GM18867 (cell line): ENCODE measurements at regions not wholly inside any gene's neighbourhood (a gene's known extent, or its start where the extent isn't known, plus 50 kb on each side); places are given as distances from the start of the nearest gene placed in this dataset.

ENCODE experiments used
- ATAC-seq: cut with Tn5 transposase; IDR thresholded peaks from one replicate; pipeline ENCODE4 v1.9.1; 2021; ENCODE audit warnings: mild to moderate bottlenecking, moderate library complexity; ENCODE audit not compliant: unreplicated experiment

DNA sequence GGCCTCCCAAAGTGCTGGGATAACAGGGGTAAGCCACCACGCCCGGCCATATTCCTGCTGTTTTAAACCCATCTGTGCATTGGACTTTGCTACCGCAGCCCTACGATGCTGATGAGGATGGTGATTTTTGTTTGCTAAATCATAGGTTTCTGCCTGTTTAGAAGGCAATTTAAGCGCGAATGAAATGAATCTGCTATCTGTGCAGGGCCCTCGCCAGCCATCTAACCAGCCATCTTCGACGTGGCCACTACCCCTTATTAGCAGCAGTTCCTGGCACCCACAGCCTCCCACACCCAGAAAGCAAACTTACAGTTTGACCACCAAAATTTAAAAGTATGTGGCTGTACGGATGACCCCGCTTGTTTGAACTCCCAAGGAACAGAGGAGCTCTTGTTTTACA is 178.5 kb downstream of the SHOX start:
- no peak for ATAC-seq

DNA sequence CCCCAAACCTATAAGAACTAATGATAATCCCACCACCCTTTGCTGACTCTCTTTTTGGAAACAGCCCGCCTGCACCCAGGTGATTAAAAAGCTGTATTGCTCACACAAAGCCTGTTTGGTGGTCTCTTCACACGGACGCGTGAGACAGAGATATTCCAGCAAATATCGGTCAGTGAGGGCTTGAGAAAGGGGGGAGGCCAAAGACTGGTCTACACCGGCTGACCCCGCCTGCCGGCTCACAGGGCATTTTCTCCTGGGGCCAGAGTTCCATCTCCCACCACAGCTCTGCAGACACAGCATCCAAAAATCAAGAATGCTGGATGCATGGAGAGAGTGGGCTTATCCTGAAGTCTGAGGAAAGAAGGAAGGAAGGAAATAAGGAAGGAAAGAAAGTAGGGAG is 176.0 kb downstream of the SHOX start:
- no peak for ATAC-seq

DNA sequence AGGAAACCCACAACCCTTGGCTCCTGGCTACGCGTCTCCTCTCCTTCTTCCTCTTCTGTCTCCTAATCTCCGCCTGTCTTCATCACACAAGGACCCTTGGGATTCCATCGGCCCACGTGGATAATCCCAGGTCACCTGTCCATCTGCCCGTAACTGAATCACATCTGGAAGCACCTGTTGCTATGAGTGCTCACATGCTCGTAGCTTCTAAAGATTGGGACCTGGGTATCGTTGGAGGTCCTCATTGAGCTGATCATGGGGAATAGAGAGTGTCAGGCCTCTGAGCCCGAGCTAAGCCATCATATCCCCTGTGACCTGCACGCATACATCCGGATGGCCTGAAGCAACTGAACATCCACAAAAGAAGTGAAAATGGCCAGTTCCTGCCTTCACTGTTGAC is 175.4 kb downstream of the SHOX start:
- no peak for ATAC-seq

DNA sequence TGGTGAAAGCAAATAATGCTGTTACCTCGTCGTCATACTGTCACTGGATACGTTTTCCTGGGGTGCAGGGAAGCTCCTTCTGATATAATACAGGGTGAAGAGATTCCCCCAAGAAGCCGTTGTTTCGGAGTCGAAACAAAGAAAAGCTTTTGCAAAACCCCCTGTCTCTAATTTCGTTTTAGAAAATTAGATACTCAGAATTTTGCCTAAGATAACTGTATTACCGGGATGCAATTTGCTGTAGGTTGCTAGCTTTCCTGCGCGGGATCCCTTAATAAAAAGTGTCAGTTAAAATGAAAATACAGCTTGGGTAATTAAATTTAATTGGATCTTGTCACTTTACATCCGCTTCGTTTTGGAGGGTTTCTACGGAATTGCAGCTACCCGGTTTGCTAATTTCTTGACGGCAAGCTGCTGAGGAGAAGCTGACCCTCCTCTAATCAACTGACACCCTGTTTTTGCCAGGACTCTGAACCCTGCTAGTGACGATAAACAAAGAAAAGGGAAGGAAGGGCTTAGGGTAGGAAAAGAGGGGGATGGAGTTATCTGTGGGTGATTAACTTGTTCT is 174.6 kb downstream of the SHOX start:
- ATAC-seq: no peak

DNA sequence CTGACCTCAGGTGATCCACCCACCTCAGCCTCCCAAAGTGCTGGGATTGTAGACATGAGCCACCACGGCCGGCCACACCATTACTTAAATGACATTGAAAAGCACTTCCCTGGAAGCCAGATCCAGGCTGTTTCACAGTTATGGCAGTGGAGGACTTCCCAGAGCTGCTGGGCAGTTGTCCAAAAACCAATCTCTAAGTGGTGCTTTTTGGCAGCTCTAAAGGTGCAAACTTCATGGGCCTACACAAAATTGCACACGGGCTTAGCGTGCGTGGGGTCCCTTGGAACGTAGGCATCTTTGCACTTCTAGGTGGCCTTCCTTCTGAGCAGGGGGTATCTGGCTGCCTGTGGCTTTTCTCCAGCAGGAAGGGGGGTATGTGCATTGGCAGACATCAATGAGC is 172.3 kb downstream of the SHOX start:
- no peak for ATAC-seq

DNA sequence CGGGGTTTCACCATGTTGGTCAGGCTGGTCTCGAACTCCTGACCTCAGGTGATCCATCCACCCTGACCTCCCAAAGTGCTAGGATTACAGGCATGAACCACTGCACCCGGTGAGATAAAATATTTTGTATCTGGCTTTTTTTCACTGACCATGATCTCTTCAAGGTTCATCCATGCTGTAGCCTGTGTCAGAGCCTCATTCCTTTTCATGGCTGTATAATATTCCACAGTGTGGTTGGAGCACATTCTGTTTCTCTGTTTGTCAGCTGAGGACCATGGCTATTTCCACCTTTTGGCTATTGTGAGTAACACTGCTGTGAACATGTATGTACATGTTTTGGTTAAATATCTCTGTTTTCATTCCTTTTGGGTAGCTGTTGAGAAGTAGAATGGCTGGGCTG is 169.2 kb downstream of the SHOX start:
- no peak for ATAC-seq

DNA sequence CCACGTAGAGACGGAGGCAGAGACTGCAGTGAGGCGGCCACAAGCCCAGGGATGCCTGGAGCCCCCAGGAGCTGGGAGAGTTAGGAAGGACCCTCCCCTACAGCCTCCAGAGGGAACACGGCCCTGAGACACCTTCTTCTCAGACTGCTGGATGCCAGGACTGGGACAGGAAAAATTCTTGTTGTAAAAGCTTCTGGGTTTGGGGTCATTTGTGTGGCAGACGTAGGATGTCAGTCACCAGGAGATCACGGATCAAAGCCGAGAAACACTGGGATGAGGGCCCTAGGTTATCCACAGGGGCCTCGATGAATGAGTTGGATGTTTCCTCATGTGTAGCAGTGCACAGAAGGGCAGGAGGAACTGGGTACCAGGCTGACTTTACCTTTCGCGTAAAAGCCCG is 163.7 kb downstream of the SHOX start:
- ATAC-seq: no peak

DNA sequence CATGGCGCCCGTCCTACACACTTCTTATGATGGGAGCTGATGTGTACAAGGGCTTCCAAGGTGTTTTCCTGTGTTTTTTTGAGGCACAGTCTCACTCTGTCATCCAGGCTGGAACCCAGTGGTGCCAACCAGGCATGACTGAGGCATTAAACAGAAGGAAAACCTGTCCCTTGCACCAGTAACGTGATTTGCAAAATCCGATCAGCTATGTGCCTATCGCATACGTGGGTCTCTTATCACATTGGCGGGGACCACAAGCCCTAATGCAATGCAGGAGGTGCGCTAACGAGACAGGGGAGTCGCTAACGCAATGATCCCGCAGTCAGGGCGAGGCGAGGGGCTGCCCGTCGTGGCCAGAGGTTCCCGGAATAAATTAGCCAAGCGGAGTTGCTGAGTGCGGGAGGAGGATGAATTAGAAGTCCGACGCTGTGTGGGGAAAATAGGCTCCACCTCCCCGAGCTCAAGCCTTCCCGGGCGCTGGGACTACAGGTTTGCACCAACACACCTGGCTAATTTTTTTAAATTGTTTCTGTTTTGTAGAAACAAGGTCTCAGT is 162.7 kb downstream of the SHOX start:
- ATAC-seq: no peak

DNA sequence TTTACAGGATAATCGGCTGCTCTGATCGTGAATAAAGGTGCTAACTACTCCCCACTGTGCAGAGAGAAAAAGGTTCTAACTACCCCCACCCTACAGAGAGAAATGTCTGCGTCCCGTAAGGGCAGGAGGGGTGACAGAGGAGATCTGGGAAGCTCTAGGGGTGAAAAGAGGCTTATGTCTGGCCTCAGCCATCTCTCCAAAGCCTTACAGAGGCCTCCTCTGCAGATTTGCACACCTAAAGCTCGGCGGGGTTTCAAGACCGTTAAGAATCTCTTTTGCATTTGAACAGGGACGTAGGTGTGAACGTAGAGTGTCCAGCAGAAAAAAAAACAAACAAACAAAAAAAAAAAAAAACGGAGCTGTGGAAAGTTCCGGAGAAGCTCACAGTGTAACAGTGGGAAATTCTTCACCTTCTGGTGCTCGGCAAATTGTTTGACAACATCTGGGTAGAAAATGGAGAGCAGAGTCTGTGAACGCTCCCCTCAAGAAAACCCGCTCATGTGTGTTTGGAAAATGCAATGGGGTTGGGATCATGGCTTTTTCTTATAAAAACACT is 161.0 kb downstream of the SHOX start:
- ATAC-seq: no peak

DNA sequence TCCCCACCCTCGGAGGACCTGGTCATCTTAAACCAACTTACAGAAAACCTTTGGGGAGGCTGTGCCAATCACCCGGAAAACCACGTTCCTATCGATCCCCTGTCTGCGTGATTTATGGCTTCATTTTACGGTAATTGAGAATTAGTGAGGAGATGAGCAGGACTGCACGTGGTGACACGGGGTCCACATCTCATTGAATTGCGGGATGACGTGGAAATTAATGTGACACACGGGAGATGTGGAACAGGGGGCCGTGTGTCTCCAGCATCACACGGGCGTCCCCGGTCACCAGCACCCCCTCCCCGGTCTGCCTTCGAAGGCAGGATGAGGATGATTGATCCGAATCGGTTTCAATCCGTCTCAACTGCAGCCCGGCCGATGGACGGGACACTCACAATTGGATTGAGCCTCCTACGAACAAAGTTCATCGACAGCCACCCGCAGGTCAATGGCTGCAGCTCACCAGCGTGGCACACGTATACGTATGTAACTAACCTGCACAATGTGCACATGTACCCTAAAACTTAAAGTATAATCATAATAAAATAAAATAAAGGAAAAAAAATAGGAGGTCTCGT is 160.3 kb downstream of the SHOX start:
- no peak for ATAC-seq

DNA sequence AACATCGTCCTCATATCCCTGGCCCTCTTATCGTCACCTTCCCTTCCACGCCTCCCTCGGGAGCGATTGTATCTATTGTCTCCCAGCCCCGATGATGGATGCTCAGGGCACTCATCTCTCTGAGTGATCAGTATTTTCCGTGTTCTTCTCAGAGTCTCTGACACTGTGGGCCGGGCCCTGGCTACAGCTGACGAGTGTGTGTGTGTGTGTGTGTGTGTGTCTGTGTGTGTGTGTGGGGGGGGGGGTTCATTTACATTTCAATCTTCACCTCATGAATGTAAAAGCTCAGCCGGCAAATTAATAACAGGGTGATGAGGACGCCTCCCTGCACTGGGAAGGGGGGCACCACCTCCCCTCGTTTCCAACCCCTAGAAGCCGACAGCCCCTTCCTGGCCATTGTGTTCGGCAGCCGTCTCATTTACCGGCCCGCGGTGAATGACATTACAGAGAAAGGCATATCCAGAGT is 159.5 kb downstream of the SHOX start:
- ATAC-seq: no peak

DNA sequence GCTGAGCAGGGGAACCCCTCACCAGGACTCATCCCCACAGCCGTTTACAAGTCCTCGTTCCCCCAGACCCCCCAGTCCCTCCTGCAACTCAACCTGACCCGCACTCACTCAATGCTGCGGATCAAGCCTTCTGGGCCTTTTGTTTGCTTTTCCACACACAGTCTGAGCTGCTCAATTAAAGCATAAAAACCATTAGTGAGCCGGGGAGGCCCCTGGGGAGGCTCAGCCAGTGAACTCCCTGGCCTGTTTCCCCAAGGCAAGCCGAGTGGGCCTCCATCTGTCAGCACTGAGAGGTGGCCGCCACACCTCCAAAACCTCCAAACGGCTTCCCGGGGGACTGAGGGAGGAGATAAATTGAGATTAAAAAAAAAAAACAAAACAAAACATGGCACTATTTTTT is 158.5 kb downstream of the SHOX start:
- no peak for ATAC-seq

DNA sequence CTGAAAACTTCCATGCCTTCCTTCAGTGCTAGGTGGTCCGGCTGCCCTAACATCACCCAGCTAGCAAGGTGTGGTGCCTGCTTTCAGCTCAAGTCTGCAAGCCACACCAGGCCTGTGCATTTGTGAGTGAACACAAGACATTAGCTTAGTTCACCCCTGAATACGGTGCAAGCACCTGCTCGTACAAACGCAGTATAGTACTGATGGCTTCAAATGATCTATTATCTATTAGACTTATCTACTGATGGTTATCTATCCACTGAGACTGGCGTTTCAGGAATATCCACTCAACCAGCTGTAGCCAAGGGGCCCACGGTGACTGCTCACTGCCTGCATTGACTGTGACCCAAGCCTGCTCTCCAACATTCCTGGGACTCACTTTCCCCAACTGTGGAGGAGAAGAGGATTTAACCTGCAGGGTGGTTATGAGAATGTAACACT is 155.9 kb downstream of the SHOX start:
- ATAC-seq: no peak

DNA sequence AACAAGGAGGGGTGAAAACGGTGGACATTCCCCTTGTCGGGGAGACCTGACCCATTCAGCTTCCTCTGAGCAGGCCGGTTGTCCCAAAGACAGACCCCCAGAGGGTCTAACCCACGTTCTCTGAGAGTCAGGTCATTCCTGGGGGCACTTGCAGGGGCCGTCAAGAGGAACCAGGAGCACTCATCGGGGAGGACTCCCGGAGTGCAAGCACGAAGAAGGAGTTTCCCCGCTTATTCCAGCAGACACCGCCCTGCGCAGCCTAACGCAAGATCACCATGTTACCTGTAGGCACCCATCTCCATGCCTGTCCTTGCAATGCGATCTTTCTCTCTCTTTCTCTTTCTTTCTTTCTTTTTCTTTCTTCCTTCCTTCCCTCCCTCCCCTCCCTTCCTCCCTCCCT is 154.2 kb downstream of the SHOX start:
- ATAC-seq: no peak

DNA sequence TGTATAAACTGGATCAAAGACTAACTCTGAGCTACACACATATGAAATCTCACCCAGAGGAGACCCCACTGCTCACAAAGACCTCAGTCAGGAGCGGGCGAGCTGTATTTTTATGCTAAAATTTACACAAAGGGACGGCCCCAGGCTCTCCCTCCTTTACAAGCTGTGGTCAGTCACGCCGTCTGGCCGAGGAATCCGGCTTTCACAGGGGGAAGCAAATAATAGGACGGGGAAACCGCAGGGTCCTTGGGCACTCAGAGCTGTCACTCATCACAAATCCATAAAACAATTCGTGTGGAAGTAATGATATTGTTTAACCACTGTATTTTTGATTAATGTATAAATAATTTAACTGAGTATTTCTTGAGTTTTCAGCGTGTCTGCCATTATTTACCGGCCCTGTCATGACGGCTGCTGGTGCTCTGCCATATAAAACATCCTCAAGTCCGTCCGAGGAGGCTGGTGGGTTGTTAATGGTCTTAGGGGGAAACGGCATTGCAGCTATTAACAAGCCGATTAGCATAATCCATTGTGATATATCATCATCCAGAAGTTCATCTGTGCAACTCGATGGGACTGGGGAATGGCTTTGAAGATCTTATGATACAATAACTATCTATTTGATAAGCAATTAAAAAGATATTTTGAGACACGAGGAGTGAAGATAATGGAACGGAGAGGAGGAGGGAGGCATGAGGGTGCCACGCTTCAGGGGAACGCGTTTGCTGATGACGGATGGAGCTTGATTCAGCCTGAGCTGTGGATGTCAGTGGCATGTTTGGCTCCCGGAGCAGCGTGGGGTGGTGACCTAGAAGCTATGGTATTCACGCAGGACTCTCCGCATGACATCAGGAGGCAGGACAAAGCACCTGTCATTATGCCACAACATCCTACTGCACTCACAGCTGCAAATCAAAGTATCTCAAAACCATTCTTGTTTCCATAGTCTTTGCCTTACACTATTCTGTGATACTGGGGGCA is 150.9 kb downstream of the SHOX start:
- no peak for ATAC-seq

DNA sequence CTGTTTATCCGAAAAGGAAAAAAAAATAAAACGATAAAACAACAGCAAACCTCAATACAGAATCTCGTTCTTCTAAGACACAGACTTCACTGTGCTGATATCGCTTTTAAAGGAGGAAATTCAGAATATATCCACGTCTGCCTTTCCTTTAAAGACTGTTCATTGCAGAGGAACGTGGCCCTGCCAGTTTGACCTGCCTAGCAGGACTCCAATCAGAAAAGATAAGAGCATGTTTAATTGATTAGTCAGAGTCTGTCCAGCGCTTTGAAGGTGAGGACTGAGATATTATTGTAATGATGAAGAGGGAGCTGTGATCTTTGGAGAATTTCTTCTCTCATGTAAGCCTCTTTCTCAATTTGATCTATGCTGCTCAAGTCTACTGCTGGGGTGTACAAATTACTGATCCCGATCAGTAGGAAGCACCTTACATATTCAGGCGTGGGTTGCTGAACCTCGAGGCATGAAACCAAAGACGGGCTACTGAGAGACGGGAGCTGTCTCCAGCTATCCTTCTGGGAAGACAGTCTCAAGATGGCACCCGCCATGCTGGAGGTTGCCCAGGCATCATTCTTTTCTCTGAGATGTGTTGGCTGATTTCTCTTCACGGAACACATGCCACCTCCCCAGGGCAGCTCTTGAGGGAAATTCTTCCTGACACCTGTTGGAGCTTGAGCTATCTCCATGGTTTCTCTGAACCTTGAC is 146.1 kb downstream of the SHOX start:
- ATAC-seq: no peak

DNA sequence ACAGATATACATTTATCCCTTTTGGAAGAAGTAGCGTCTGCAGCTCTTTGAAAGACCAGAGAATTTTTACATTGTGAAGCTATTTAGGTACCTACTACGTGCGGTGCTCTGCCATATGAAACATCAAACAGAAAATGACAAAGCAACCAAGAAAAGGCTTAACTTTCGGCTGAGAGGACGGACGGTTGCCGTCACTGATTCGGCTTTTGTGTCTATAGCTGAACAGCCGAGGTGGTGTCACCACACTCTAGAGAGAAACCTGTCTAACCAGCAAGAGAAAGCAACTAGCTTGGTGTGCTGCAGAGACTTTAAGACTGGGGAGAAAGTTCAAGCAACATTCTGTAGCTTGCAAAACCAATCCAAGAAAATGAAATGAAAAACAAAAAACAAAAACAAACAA is 145.5 kb downstream of the SHOX start:
- no peak for ATAC-seq

DNA sequence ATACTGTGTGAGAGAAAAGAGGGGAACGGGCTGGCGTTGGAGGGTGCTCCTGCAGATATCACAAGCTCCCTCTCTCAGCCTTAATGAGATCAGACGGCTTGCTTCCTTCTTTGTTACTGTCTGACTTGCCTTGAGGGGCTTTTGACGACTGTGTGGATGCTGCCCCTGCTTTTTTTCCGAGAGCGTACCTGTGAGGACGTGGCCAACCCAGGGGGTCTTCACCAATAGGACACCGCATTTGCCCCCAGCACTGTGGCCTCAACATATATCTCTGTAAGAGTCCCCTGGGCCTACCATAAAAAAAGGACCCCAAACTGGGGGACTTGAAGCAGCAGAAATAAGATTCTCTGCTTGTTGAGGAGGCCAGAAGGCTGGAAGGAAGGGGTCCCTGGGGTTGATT is 143.9 kb downstream of the SHOX start:
- no peak for ATAC-seq

DNA sequence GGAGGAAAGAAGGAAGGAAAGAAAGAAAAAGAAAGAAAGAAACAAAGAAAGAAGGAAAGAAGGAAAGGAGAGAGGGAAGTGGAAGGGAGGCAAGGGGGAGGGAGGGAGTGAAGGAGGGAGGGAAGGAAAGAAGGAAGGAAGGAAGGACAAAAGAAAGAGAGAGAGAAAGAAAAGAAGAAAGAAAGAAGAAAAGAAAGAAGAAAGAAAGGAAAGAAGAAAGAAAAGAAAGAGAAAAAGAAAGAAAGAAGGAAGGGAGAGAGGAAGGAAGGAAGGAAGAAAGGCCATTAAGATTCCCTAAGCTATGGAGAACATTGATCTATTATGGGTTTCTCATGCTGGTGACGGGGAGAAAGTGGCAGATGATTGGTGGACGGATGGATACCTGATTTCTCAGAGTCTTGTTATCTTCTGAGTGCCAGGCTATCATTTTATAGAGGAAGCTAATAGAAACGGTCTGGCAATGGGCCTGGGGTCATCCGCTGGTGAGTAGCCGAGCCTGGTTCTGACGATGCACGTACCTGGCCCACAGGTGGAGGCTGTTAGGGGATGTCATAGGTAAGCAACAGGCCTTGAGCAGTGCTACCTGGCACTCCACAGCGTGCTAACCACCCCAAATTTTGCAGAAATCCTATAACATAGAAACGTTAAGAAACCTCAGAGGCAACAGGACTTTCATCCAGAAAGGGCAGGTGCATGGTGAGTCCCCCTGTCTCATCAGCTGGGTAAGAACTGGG is 142.9 kb downstream of the SHOX start:
- no peak for ATAC-seq

DNA sequence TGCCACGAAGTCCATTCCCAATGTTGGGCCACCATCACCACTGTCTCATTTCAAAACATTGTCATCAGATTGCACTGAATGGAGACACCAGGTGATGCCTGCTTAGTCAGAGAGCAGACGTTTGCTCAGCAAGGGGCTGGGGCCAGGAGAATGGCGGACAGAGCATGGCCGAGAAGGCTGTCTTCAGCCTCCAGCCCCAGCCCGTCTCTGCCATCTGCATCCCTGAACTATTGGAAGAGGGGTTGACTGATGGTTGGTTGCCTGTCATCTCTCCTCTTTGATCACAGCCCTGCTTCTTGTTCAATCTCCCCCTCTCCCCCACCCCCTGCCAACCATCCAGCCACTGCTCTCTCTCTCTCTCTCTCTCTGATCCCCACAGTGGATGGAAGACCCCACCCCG is 140.9 kb downstream of the SHOX start:
- ATAC-seq: no peak
